Memory B cell (primary cell): ENCODE measurements at regions not wholly inside any gene's neighbourhood (a gene's known extent, or its start where the extent isn't known, plus 50 kb on each side); places are given as distances from the start of the nearest gene placed in this dataset.

Source experiments
- ATAC-seq: fragments of 150-1000 bp; cut with Tn5 transposase; 2 replicates; pipeline ENCODE4 v1.10.0; 2021; ENCODE audit warnings: low read depth, mild to moderate bottlenecking, moderate library complexity
- DNase-seq, 2 donors: peaks; one replicate each; pipeline ENCODE4 v3.0.0; 2022; ENCODE audit warnings: low spot score in 2 of 2
- H3K27ac Mint-ChIP-seq: one replicate; pipeline ENCODE4 v1.8.0; 2022; ENCODE audit warnings: mild to moderate bottlenecking, moderate library complexity, mixed read lengths
- H3K27me3 Mint-ChIP-seq: one replicate; pipeline ENCODE4 v1.8.0; 2022; ENCODE audit warnings: mixed read lengths
- H3K36me3 Mint-ChIP-seq: one replicate; pipeline ENCODE4 v1.8.0; 2022; ENCODE audit warnings: mild to moderate bottlenecking, mixed read lengths
- H3K4me1 Mint-ChIP-seq: one replicate; pipeline ENCODE4 v1.8.0; 2022; ENCODE audit warnings: mixed read lengths
- H3K4me3 Mint-ChIP-seq: one replicate; pipeline ENCODE4 v1.8.0; 2022; ENCODE audit warnings: mild to moderate bottlenecking, moderate library complexity, mixed read lengths
- H3K9me3 Mint-ChIP-seq: one replicate; pipeline ENCODE4 v1.8.0; 2022; ENCODE audit warnings: mixed read lengths

DNA sequence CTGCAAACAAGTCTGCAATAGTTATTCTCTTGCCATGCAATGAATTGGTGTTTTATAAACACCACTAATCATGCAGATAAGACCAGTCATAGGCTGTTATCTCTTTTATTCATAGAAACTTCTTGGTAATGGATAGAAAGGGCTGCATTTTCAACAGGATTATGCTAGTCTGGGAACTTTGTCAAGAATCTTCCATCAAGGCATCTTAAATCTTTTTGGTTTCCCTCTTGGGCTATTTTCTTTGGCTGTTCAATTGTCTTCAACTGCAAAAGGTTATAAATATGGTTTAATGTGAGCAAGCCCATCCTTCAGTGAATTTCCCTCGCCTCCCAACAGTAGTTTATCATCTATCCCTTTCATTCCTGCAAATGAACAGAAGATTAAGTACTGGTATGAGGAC, 59.0 kb upstream of the MINAR1 start:
- Mint-ChIP-seq H3K27me3 (no peaks in the 10 kb centered on the region), H3K9me3 (peaks cover 2% of the 10 kb centered on the region), H3K27ac (no peak overlapping the region), H3K4me3 (no peak overlapping the region), H3K4me1 (no peaks in the 10 kb centered on the region), H3K36me3 (peaks cover 3% of the 10 kb centered on the region)
- no peak for ATAC-seq
- DNase-seq, result no peak

DNA sequence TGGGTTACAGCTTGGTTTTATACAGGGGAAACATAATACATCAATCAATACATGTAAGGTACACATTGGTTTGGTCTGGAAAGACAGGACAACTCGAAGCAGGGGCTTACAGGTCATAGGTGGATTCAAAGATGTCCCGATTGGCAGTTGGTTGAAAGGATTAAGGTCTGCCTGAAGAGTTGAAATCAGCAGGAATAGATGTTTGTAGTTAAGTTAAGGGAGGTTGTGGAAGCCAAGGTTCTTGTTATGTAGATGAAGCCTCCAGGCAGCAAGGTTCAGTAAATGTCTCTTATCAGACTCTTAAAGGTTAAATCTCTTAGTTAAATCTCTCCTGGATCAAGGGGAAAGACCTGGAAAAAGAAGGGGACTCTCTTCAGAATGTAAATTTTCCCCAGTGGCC, 58.4 kb upstream of the MINAR1 start:
- Mint-ChIP-seq H3K36me3 (peaks cover 3% of the 10 kb centered on the region), H3K27ac (no peak overlapping the region), H3K27me3 (no peaks in the 10 kb centered on the region), H3K4me1 (no peaks in the 10 kb centered on the region), H3K4me3 (no peak overlapping the region), H3K9me3 (peaks cover 2% of the 10 kb centered on the region)
- no peak for DNase-seq
- ATAC-seq, result no peak

DNA sequence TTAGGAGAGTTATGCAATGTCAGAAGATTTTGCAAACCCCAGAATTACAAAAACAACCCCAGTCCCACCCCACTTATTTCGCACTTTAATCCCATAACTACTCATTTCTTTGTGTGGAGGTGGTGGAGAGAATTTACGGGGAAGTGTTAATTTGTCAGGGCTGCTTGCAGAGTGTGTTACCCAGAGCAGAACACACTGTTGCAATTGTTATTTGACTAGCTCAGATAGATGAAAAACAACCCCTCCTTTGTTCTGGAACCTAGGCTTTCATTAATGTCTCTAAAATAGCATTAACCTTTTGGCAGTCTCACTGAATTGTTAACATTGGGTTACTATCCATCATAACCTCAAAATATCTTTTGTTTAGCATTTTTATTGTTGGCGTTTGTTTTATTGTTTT, 55.8 kb upstream of the MINAR1 start:
- peaks cover 2% of the 10 kb centered on the region for H3K9me3 Mint-ChIP-seq
- H3K4me3 Mint-ChIP-seq, result no peak overlapping the region
- H3K27ac Mint-ChIP-seq, result no peak overlapping the region
- peaks cover 3% of the 10 kb centered on the region for H3K36me3 Mint-ChIP-seq
- ATAC-seq, result no peak
- no peaks in the 10 kb centered on the region for H3K27me3 Mint-ChIP-seq
- DNase-seq, result no peak
- H3K4me1 Mint-ChIP-seq, result peaks cover 2% of the 10 kb centered on the region

DNA sequence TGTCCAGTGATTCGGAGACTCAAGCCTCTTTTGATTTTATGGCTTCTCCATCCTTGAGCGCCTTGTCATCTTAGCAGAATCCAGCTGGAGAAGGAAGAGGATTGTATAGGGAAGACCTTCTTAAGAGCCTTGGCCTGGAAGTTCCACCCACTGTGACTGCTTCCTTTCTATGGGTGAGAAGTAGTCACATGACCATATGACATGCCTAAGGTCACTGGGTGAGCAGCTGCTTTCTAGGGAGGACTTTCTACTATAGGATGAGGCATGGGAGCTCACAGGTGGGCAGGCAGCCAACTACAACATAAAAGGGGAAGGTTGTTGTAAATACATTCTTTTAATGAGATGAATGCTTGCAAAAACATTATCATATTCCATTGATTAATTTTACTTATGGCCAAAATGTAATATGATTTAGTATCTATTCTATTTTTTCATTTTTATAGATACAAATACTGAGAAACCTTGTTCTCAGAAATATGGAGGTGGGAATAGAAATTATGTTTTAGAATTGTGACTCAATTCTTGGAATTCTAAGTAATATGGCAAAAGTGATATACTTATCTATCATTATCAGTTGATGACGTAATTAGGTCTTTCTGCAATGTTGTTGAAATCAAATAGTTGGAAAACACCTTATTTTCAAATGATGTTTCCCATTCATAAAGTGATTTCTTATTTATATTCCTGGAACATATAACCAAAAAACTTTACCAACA, 53.6 kb upstream of the MINAR1 start:
- Mint-ChIP-seq H3K4me1 (peaks cover 2% of the 10 kb centered on the region), H3K27ac (no peak overlapping the region), H3K27me3 (no peaks in the 10 kb centered on the region), H3K4me3 (no peak overlapping the region), H3K36me3 (peaks cover 10% of the 10 kb centered on the region), H3K9me3 (peaks cover 2% of the 10 kb centered on the region)
- DNase-seq (no peak), ATAC-seq (no peak)

DNA sequence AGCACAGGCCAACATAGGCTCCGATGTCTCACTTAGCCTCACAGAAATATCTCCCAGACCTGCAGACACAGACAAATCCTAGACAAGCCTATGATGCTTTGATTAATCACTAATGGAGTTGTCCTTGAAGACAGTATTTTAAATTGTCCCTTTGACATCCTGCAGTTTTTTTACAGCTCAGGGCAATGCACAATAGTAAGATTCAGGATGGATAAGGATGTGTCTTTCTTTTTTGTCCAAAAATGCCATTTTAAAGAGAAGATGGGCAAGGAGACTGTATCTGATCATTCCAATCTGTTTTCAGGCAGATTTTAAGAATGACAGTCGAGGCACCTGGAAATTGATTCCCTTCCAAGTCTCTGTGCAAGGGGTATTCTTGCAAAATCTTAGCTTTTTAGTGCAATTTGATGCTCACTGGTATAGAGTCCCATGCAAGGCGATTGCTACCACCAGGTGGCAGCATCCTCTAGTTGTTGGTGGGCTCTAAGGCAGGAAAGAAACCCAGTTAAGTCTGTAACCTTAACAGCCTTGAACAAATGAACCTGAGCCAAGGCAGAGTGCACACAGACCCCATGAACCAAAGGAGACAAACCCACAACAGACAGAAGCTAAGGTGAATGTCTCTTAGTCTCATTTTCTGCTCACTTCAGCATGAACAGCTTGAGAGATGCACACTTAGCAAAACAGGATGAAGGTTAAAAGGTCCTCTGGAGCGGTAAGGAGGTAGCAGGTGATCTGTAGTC, 51.2 kb upstream of the MINAR1 start:
- Mint-ChIP-seq H3K27ac (no peak overlapping the region), H3K4me3 (no peak overlapping the region), H3K9me3 (peaks cover 2% of the 10 kb centered on the region), H3K4me1 (peaks cover 2% of the 10 kb centered on the region), H3K27me3 (no peaks in the 10 kb centered on the region), H3K36me3 (peaks cover 10% of the 10 kb centered on the region)
- DNase-seq (peak; percentile 70 to 75), ATAC-seq (peak; percentile 84)

DNA sequence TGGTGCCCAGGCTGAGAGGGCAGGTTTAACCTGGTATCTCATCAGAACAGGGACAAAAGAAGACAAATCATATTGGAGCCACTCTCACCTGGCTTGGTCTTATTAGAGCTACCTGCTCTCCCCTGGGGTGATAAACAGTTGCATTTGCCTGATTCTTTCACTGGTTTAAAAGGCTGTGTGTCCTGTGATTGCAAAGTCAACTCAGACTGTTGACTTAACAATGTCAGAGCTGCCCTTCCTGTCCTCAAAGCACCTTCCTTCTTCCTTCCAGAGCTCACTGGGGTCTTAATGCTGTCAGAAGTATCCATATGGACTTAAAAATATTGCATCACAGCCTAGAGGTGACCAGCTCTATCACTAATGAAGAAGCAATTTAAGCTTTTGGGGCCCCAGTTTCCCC, 50.5 kb upstream of the MINAR1 start:
- ATAC-seq, result no peak

More for the DNA sequence above, 50.5 kb upstream of the MINAR1 start:
- no peaks in the 10 kb centered on the region for H3K27me3 Mint-ChIP-seq
- no peak overlapping the region for H3K4me3 Mint-ChIP-seq
- H3K36me3 Mint-ChIP-seq, result peaks cover 10% of the 10 kb centered on the region
- peaks cover 2% of the 10 kb centered on the region for H3K9me3 Mint-ChIP-seq
- peaks cover 2% of the 10 kb centered on the region for H3K4me1 Mint-ChIP-seq
- no peak for DNase-seq
- no peak overlapping the region for H3K27ac Mint-ChIP-seq
